NCI-H524 (cell line): ENCODE measurements at regions not wholly inside any gene's neighbourhood (a gene's known extent, or its start where the extent isn't known, plus 50 kb on each side); places are given as distances from the start of the nearest gene placed in this dataset.
"Not testable (repeated sequence)": the region's sequence is repeated elsewhere in the genome, so short reads cannot be mapped to it uniquely, and the experiment has no call there.

Source experiments
- DNase-seq, 2 experiments: peaks; one replicate each; lab custom pipeline; 2025; lab: John Stamatoyannopoulos, UW

- DNase-seq = no peak
Measured at GRCh38 chr3:35394905-35395304, 244.4 kb upstream of the ARPP21 start.

GRCh38 chr3:35401671-35402070 is 237.7 kb upstream of the ARPP21 start:
- DNase-seq = no peak

- peak in 1 of 2 experiments; percentile 11 for DNase-seq
Measured at GRCh38 chr3:35404571-35404970, 234.8 kb upstream of the ARPP21 start.

GRCh38 chr3:35408882-35409281 is 230.4 kb upstream of the ARPP21 start:
- DNase-seq = no peak

GRCh38 chr3:35409991-35410390 is 229.3 kb upstream of the ARPP21 start:
- no peak for DNase-seq

GRCh38 chr3:35413483-35413882 is 225.8 kb upstream of the ARPP21 start:
- no peak for DNase-seq

- no peak for DNase-seq
Measured at GRCh38 chr3:35417080-35417479, 222.2 kb upstream of the ARPP21 start.

GRCh38 chr3:35422101-35422500 is 217.2 kb upstream of the ARPP21 start:
- no peak for DNase-seq

GRCh38 chr3:35422836-35423601 is 216.3 kb upstream of the ARPP21 start:
- DNase-seq = no peak

GRCh38 chr3:35426366-35426958 is 212.9 kb upstream of the ARPP21 start:
- no peak for DNase-seq

- DNase-seq = no peak
Measured at GRCh38 chr3:35437381-35437780, 201.9 kb upstream of the ARPP21 start.

- DNase-seq = no peak
Measured at GRCh38 chr3:35438101-35438500, 201.2 kb upstream of the ARPP21 start.

- no peak for DNase-seq
Measured at GRCh38 chr3:35439663-35440062, 199.7 kb upstream of the ARPP21 start.

- no peak for DNase-seq
Measured at GRCh38 chr3:35440826-35441225, 198.5 kb upstream of the ARPP21 start.

- DNase-seq = no peak
Measured at GRCh38 chr3:35446896-35447295, 192.4 kb upstream of the ARPP21 start.

- DNase-seq = no peak
Measured at GRCh38 chr3:35448121-35448520, 191.2 kb upstream of the ARPP21 start.

- no peak for DNase-seq
Measured at GRCh38 chr3:35448681-35449080, 190.6 kb upstream of the ARPP21 start.

GRCh38 chr3:35454819-35455218 is 184.5 kb upstream of the ARPP21 start:
- not testable (repeated sequence) for DNase-seq

- no peak for DNase-seq
Measured at GRCh38 chr3:35473956-35474355, 165.4 kb upstream of the ARPP21 start.

- not testable (repeated sequence) for DNase-seq
Measured at GRCh38 chr3:35482566-35482965, 156.8 kb upstream of the ARPP21 start.

GRCh38 chr3:35483131-35483530 is 156.2 kb upstream of the ARPP21 start:
- DNase-seq = no peak

- no peak for DNase-seq
Measured at GRCh38 chr3:35484929-35485530, 154.3 kb upstream of the ARPP21 start.

- DNase-seq = no peak
Measured at GRCh38 chr3:35486295-35486694, 153.0 kb upstream of the ARPP21 start.
